ENCODE measurements at regions not wholly inside any gene's neighbourhood (a gene's known extent, or its start where the extent isn't known, plus 50 kb on each side); places are given as distances from the start of the nearest gene placed in this dataset.
A peak's percentile ranks its signal among the peaks of the same experiment; 100 is the strongest.

DNA sequence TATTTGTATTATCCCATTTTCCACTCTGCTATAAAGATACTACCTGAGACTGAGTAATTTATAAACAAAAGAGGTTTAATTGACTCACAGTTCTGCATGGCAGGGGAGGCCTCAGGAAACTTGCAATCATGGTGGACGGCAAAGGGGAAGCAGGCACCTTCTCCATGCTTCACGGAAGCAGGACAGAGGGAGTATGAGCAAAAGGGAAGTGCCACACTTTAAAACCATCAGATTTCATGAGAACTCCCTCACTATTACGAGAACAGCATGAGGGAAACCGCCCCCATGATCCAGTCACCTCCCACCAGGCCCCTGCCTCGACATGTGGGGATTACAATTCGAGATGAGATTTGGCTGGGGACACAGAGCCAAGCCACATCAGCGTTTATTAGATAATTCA lies 172.8 kb downstream of the NR2F2 start:
- ATAC-seq (ENCODE audit: low read depth) (no peak), DNase-seq (ENCODE audit: low spot score) (no peak)
- Histone ChIP-seq H3K4me1 (ENCODE audit: insufficient read depth, poor library complexity, severe bottlenecking) (no peaks in the 10 kb centered on the region), H3K36me3 (ENCODE audit: low read depth) (no peaks in the 10 kb centered on the region), H3K27me3 (ENCODE audit: insufficient read depth, poor library complexity, severe bottlenecking) (peaks cover 72% of the 10 kb centered on the region), H3K4me3 (ENCODE audit: severe bottlenecking) (no peak overlapping the region), H3K27ac (ENCODE audit: poor library complexity, severe bottlenecking) (no peak overlapping the region), H3K9me3 (ENCODE audit: severe bottlenecking) (no peaks in the 10 kb centered on the region)
- TF ChIP-seq, protein P1, sequence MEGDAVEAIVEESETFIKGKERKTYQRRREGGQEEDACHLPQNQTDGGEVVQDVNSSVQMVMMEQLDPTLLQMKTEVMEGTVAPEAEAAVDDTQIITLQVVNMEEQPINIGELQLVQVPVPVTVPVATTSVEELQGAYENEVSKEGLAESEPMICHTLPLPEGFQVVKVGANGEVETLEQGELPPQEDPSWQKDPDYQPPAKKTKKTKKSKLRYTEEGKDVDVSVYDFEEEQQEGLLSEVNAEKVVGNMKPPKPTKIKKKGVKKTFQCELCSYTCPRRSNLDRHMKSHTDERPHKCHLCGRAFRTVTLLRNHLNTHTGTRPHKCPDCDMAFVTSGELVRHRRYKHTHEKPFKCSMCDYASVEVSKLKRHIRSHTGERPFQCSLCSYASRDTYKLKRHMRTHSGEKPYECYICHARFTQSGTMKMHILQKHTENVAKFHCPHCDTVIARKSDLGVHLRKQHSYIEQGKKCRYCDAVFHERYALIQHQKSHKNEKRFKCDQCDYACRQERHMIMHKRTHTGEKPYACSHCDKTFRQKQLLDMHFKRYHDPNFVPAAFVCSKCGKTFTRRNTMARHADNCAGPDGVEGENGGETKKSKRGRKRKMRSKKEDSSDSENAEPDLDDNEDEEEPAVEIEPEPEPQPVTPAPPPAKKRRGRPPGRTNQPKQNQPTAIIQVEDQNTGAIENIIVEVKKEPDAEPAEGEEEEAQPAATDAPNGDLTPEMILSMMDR (IDR thresholded peaks at IDR 0.05; ENCODE audit: poor library complexity, severe bottlenecking) = no peak

DNA sequence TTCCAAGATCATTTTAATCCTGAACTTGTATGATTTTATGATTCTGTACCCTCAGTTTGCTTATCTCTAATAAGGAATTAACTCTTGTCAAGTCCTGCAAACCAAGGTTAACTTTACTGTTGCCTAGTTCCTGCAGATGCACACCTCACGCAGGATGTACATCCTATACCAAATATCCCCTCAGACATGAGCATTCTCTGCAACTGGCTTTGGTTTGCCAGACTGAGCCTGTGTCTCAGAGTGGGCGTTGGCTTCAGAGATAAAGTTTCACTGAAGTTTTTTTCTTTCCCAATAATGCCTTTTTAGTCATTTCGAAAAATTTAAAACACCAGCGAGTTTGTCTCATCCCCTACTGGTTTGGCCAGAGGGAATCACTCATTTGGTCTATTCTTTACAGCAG lies 173.9 kb downstream of the NR2F2 start:
- Histone ChIP-seq H3K27me3 (ENCODE audit: insufficient read depth, poor library complexity, severe bottlenecking) (peaks cover 71% of the 10 kb centered on the region), H3K27ac (ENCODE audit: poor library complexity, severe bottlenecking) (no peak overlapping the region), H3K9me3 (ENCODE audit: severe bottlenecking) (no peaks in the 10 kb centered on the region), H3K4me3 (ENCODE audit: severe bottlenecking) (no peak overlapping the region), H3K36me3 (ENCODE audit: low read depth) (no peaks in the 10 kb centered on the region), H3K4me1 (ENCODE audit: insufficient read depth, poor library complexity, severe bottlenecking) (no peaks in the 10 kb centered on the region)
- TF ChIP-seq, protein P1 (IDR thresholded peaks at IDR 0.05; ENCODE audit: poor library complexity, severe bottlenecking) = no peak
- ATAC-seq (ENCODE audit: low read depth) (no peak), DNase-seq (ENCODE audit: low spot score) (no peak)

DNA sequence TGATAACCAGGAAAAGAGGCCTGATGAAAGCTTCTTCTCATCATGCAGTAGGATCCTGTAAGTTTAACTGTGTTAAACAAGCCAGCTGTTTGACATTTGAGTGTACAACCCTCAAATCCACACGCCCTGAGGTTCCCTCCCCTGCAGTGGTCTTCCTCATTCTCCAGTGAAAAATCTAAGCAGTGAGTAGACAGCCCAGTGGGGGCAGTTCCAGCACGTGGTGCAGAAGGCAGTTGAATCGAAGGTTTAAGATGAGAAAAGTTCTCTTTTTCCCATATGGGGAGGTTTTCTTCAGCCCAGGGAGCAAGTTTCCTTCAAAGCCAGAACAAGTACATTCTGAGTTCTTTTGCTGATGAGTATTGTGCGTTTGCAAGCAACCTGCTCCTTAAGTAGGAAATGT lies 174.5 kb downstream of the NR2F2 start:
- H3K27me3 ChIP-seq (ENCODE audit: insufficient read depth, poor library complexity, severe bottlenecking) = peaks cover 69% of the 10 kb centered on the region
- TF ChIP-seq, protein P1 (IDR thresholded peaks at IDR 0.05; ENCODE audit: poor library complexity, severe bottlenecking) = no peak
- H3K4me3 ChIP-seq (ENCODE audit: severe bottlenecking) = no peak overlapping the region
- H3K36me3 ChIP-seq (ENCODE audit: low read depth) = no peaks in the 10 kb centered on the region
- H3K9me3 ChIP-seq (ENCODE audit: severe bottlenecking) = no peaks in the 10 kb centered on the region
- no peak overlapping the region for H3K27ac ChIP-seq (ENCODE audit: poor library complexity, severe bottlenecking)
- H3K4me1 ChIP-seq (ENCODE audit: insufficient read depth, poor library complexity, severe bottlenecking) = no peaks in the 10 kb centered on the region
- ATAC-seq (ENCODE audit: low read depth) (no peak), DNase-seq (ENCODE audit: low spot score) (no peak)

DNA sequence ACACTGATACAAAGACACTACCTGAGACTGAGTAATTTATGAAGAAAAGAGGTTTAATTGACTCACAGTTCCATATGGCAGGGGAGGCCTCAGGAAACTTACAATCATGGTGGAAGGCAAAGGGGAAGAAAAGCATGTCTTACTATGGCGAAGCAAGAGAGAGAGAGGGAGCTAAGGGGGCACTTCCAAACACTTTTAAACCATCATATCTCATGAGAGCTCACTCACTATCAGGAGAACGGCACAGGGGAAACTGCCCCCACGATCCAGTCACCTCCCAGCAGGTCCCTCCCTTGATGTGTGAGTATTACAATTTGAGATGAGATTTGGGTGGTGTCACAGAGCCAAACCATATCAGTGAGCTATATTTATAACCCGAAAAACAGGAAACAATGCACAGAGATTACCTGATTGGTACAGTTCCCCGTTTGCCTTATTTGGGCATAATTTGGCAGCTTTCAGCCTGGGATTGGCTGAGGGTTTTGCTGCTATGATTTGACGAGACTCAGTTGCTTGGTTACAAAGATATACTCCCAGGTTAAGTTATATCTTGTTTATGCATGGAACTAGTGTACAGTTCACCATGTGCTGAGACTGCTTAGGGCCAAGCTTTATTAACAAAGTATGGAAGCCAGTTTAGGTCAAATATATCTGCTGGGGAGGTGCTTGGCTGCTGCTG lies 184.2 kb downstream of the NR2F2 start:
- TF ChIP-seq, protein P1 (IDR thresholded peaks at IDR 0.05; ENCODE audit: poor library complexity, severe bottlenecking) = no peak
- H3K4me1 ChIP-seq (ENCODE audit: insufficient read depth, poor library complexity, severe bottlenecking) = no peaks in the 10 kb centered on the region
- peak; percentile 21; the same call in 1 of the 3 replicates for ATAC-seq (ENCODE audit: low read depth)
- H3K4me3 ChIP-seq (ENCODE audit: severe bottlenecking) = no peak overlapping the region
- no peaks in the 10 kb centered on the region for H3K9me3 ChIP-seq (ENCODE audit: severe bottlenecking)
- H3K27ac ChIP-seq (ENCODE audit: poor library complexity, severe bottlenecking) = no peak overlapping the region
- peaks cover 40% of the 10 kb centered on the region for H3K27me3 ChIP-seq (ENCODE audit: insufficient read depth, poor library complexity, severe bottlenecking)
- no peaks in the 10 kb centered on the region for H3K36me3 ChIP-seq (ENCODE audit: low read depth)
- DNase-seq (ENCODE audit: low spot score) = no peak

DNA sequence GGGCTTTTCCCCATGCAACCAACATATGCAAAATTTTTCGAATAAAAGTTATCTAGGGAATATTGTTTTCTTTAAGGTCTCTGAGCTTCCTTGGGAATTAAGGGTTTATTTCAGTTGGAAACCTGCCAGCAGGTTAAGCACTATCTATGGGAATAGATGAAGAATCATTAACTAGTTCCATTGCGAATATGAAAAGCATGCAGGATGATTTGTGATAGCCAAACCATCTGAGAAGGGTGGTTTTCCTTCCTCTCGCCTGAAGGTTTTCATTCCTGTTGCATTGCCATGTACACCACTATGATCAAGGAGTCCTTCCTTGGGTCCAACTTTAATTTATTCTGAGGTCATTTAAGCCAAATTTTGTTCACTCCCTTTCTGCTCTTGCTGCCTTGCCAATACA lies 184.9 kb downstream of the NR2F2 start:
- Histone ChIP-seq H3K4me3 (ENCODE audit: severe bottlenecking) (no peak overlapping the region), H3K4me1 (ENCODE audit: insufficient read depth, poor library complexity, severe bottlenecking) (no peaks in the 10 kb centered on the region), H3K27ac (ENCODE audit: poor library complexity, severe bottlenecking) (no peak overlapping the region), H3K27me3 (ENCODE audit: insufficient read depth, poor library complexity, severe bottlenecking) (peaks cover 36% of the 10 kb centered on the region), H3K36me3 (ENCODE audit: low read depth) (no peaks in the 10 kb centered on the region), H3K9me3 (ENCODE audit: severe bottlenecking) (no peaks in the 10 kb centered on the region)
- DNase-seq (ENCODE audit: low spot score) (no peak), ATAC-seq (ENCODE audit: low read depth) (no peak)
- TF ChIP-seq, protein P1 (IDR thresholded peaks at IDR 0.05; ENCODE audit: poor library complexity, severe bottlenecking) = no peak
